HG03342 (cell line): ENCODE measurements at regions not wholly inside any gene's neighbourhood (a gene's known extent, or its start where the extent isn't known, plus 50 kb on each side); places are given as distances from the start of the nearest gene placed in this dataset.

Experiments used
- ATAC-seq: cut with Tn5 transposase; IDR thresholded peaks from one replicate; pipeline ENCODE4 v1.9.1; 2021; ENCODE audit warnings: mild to moderate bottlenecking, moderate library complexity; ENCODE audit not compliant: unreplicated experiment

DNA sequence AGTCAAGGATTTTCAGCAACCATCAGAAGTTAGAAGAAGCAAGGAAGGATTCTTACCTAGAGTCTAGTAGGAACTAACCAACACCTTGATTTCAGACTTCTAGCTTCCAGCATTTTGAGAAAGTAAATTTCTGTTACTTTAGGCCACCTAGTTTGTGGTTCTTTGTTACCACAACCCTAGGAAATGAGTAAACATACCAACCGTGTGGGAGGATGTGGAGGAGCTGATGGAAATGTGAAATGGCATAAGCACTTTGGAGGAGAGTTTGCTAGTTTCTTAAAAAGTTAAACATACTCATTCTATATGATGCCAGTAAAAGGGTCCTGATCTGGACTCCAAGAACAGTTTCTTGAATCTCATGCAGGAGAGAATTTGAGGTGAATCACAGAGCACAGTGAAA lies 679.4 kb downstream of the PDHA2 start:
- ATAC-seq, result no peak

DNA sequence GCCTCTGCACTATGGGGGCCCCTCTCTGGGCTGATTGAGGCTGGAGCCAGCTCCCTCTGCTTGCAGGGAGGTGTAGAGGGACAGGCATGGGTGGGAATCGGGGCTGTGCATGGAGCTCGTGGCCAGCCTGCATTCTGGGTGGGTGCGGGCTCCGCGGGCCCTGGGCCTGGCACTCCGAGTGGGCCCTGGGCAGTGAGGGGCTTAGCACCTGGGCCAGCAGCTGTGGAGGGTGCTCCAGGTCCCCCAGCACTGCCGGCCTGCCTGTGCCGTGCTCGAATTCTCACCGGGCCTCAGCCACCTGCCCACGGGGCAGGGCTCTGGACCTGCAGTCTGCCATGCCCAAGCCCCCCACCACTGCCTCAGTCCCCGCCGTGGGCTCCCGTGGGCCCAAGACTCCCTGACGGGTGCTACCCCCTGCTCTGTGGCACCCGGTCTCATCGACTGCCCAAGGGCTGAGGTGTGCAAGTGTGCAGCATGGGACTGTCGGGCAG lies 681.2 kb downstream of the PDHA2 start:
- no peak for ATAC-seq

DNA sequence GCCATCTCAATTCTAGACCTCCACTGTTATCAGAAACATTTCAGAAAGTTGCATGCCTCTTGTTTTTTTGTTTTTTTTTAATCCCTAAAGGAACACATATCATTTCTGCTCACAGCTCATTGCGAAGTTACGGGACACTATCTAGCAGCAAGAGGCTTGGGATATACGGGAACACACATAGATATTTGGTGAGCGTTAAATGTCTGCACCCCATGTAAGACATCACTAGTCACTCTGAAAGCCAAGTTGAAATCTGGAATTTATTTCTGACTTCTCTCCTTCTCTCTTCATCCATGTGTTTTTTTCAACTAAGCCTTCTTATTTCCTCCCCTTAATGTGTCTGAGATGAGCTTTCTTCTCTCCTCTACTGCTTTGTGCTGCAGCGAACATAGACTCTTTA lies 683.7 kb downstream of the PDHA2 start:
- no peak for ATAC-seq

DNA sequence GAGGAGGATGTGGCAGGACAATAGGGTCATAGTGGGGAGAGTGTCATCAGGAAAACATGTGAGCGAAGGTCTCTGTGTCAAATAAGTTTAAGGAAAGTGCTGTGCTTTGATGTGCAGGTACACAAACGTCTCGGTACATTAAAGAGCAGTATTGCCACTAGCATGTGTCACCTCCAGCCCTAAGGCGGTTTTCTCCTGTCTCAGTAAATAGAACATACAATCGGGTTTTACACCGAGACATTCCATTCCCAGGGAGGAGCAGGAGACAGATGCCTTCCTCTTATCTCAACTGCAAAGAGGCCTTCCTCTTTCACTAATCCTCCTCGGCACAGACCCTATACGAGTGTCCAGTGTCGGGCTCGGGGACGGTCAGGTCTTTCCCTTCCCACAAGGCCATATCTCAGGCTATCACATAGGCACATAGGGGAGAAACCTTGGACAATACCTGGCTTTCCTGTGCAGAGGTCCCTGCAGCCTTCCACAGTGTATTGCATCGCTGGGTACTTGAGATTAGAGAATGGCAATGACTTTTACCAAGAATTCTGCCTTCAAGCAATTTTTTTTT lies 684.5 kb downstream of the PDHA2 start:
- ATAC-seq, result no peak

DNA sequence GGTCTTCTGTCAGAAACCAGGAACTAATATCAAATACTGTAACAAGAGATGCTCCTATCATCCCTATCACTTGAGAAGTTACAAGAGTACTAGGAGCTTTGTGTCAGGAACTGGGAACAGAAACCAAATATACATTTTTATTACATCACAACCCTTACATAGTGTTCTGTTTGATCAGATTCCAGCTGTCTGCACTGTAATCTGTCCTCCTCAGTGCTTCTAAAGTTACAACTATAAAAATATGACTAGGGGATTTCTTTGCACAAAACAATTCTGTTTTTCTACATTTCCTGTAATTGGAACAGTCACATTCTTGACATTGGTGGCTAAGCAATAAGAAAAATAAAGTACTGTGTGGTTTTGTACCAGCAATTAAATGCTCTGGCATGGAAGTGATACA lies 686.0 kb downstream of the PDHA2 start:
- no peak for ATAC-seq

DNA sequence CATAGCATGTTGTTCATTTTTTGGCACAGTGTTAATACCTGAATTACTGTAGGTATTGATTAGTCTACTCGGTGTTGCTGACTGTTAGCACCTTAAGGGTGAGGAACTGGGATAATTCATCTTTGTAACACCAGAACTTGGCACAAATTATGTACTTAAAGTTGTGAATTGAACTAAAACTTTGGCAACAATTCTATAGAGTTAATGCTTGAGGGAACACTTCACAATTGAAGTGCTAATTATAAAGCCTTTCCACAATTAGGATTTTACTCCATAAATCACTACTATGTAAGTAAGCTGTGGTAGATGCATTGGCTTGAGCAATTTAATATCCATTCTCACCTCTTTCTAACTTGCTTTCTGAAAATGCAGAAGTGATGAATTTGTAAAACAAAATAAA lies 686.7 kb downstream of the PDHA2 start:
- ATAC-seq, result no peak

DNA sequence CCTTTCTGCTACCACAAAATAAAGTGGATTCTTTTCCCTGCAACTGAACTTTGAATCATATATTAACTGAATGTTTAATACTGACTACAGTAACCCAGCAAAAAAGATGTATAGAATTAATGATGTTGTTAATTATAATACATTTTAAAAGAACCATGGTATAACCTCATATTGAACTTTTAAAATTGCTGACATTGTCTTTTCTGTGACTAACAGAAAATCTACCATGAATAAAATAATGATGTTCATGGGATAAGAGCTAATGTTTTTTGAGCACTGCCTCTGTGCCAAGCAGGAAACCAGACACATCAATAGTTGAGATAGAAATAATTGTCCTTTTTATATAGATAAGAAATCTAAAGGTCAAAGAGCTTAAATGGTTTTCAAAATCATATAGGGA lies 691.9 kb downstream of the PDHA2 start:
- no peak for ATAC-seq

DNA sequence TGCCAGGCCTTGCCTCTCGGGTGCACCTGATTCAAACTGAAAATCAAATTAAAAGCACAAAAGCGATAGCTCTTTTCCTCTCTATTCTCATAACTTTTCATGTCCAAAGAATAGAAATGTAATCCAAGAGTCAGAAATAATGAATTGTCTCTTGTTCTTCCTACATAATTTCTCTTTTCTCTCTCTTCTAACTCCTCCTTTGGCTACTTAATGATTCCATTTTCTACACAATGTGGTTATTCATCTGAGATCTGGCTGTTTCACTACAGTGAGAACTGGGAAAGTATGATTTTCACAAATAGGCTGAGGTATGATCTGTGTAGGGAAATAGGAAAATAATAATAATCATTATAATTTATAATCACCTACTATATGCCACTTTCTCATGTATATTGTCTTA lies 703.5 kb downstream of the PDHA2 start:
- no peak for ATAC-seq

DNA sequence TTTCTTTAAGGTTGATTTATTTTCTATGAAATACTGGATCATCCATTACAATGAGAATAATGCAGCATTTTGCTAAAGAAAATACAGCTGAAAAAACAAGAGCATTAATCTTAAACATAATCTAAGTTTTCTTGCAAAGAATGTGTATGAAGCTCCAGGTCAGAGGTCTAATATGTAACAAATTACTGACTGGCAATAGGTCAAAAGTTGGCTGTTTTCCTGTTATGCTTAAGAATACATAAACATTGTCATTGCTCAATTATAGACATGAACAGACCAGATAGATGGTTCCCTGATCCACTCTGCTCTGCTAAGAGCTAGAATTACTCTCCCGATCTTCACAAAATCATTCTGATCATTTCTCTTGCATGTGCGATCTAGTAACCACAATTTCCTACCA lies 718.6 kb downstream of the PDHA2 start:
- no peak for ATAC-seq

DNA sequence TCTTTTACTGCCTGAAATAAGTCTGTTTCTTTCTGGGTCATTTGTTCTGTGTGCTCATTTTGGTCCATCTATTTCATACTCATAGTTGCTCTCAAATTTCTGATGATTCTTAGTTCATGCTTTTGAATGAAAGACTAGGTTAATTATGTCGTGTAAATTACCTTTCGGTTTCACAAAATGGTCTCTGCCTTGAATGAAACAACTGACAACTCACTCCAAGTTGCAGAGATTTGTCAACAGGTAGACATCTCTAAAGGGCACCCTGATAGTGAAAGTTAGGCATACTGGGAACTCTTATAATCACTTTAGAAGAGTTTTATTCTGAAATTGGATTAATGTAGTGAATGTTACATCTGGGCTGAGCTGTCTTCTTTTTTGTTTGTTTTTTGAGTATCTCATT lies 726.9 kb downstream of the PDHA2 start:
- ATAC-seq, result no peak

DNA sequence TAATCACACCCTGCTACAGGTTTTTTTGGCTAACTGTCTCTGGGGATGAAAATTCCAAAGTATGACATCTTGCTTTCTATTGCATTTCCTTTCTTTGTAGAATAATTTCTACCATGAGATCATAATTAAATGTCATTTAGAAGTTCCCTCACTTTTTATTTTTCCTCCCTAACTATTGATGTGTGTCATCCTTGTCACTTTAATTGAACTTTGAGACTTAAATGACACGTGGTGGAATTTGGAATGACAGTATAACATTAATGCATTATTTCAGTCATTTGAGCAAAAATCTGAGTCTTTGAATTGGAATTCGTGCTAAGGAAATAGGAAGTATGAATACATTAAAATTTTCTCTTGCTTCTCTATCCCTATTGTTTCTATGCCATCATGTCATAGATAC lies 745.4 kb downstream of the PDHA2 start:
- ATAC-seq, result no peak

DNA sequence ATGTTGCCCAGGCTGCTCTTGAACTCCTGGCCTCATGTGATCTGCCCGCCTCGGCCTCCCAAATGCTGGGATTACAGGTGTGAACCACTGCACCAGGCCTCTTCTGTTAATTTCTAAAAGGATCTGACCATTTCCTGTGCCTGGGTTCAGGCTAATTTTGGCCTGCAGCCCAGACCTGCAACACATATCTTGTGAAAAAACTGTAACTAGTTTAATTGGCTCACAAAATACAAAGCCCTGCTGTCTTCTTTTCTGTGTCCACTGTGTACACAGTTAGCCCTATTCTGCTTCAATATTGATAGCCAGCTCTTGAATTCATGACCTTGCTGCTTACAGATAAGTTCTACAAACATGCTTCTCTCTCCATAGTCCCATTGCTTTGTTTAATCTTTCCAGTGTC lies 753.5 kb downstream of the PDHA2 start:
- ATAC-seq, result no peak

DNA sequence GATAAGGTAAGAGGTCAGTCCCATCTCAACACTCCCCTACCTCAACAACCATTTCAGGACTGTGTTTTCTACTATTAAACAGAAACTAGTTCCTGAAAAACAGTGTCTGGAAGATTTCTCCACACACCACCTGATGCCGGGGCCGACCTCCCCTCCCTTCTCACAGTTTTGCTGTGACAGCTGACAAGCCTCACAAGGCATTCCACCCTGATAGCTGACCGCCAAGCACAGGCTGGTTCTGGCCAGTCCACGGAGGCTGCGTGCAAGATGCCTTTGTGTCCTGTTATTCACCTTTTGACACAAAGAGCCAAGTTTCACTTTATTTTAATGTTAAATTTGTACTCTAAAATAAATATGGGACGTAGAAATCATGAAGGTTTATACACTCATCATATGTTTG lies 758.6 kb downstream of the PDHA2 start:
- no peak for ATAC-seq

DNA sequence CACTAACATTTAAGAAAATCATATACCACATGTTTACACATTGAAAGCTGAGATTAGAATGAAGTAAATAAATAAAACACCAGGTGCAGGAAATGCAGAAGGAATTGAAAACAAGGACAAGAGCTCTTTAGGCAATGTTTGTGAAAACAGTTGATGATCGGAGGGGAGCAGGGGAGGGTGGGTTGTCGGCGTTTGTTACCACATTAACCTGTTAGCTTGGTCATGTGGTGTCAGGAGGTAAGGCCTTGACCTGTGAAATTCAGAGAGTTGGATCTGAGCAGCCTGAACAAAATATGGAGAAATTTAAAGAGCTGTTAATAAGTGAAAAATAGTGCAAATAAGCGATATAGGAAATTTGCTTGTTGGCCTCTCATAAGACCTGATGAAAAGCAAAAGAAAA lies 759.9 kb downstream of the PDHA2 start:
- no peak for ATAC-seq

DNA sequence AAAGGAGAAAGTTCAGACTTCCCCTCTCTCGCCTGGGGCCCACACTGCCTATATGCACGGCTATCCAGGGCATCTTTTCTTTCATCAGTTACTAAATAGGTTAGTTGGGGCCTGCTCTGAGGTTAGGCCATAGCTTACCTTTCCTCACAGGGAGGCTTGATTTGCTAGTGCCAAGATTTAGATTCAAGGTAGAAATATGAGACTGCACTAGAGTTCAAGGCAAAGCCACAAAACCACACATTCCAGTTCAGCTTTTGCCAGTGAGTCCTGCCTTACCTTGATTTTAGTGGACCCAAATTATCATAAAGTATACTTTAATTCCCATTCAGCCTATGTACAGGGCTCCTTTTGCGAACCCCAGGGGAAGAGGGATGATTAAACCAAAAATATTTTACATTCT lies 762.8 kb downstream of the PDHA2 start:
- no peak for ATAC-seq

DNA sequence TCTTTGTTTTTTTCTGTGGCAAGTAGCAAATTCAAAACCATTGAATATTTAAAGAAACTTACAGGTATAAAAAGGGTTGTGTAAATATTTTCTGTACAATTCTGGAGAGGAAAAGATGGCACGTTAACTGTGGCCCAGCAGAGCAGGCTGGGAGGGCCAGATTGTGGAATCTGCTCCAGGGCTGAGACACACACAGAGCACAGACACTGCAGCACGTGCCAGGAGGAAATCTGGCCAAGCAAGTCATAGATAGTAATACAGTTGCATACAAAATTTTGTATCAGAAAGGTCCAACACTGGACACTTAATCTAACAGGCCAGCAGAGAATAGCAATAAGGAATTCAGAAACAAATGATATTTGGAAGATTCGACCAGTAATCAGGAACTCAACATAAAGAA lies 763.7 kb downstream of the PDHA2 start:
- ATAC-seq, result no peak

DNA sequence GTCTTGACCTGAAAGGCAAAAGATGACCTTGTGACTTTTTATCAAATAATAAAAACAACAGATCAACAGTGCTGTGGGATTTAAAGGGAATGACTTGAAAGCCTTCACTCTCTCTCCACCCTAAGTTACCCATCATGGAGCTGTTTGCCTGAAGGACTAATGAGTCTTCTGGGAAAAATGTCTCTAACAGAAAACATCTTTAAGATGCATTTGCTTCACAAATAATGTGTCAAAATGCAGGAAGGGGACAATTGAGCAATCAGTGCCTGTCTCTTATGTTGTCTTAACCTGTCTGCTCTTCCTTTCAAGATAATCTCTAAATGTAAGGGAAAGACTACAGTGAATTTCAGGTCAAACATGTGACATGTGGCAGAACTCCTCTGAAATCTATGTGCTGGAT lies 766.6 kb downstream of the PDHA2 start:
- ATAC-seq, result no peak

DNA sequence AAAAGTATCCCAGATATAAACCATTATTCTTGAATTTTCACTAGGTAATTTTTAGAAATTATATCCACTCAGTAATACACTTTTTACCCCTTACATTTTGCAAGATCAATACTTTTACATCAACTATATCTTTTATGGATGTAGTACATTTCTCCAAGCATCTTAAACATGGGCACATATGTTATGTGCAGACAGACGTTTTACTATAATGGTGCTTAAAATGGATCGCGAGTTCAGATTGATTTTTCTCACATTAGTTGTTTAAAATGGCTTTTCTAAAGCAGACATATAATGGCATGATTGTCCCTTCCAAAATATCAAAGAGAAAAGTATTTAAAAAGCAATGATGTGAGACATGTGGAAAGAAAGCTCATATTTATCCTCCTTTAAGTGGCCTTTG lies 786.1 kb downstream of the PDHA2 start:
- no peak for ATAC-seq

DNA sequence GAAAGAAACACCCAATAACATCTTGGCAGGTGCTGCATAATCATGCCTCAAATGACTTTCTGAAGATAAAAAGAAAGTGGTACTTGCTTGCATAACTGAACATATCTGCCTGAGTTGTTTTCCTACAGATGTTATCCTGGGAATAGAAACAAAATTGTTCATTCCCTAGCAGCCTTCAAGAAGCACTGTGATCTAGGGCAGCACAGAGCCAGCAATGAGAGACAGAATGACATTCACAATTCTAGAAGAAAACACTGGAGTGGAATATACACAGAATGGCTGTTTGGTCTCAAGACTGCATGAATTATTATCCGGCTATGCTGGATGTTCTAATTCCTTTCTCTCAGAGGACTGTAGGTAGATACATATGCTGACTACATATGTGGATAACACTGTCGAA lies 790.9 kb downstream of the PDHA2 start:
- ATAC-seq, result no peak

DNA sequence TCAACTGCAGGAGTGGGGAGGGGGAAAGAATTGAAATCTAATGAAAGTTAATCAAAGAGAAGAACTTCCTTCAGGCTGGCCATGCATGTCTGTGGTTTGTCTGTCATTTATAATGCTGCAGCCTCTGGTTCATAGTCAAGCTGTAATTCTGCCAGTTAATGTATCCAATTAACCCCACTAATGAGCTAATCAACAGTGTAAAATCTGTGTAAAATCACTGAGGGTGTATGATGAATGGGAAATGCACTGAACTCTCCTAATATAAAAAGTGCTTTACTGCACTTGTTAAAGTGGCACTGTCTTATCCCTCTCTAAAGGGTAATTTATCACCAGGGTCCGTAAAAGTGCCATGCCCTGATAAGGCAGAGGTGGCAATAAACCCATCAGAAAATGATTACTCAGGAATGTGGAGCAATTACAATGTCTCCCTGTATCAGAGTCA lies 798.1 kb downstream of the PDHA2 start:
- ATAC-seq, result no peak

DNA sequence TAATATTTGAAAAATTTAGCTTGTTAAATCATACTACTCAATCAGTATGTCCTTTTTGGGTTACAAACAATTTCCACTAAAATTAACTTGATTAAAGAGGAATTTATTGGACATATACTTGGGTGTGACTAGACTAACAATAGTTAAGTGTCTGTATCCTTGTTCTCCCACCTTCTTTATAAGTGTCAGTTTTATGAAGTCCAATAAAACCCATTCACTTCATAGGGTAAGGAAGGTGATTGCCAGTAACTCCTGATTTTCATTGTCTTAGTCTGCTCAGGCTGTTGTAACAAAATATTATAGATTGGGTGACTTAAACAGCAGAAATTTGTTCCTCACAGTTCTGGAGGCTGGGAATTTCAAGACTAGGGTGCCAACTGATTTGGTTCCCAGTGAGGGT lies 800.0 kb downstream of the PDHA2 start:
- no peak for ATAC-seq

DNA sequence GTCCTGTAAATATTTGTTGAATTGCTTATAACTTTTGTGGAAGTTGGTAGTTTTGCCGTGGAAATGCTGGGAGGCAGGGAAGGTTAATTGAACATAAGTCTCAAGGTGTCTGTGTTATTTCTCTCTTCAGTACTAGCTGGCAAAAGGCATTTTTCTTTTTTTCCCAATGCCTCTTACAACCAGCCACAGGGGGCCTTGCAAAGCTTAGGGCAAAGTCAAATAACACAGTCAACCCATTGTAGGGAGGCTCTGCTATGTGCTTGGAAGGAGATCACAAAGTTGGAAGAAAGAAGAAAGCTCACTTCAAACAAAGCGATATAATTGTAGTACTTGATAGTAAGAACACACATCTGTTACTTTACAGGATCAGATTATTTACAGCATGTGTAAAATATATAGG lies 802.6 kb downstream of the PDHA2 start:
- ATAC-seq, result no peak

DNA sequence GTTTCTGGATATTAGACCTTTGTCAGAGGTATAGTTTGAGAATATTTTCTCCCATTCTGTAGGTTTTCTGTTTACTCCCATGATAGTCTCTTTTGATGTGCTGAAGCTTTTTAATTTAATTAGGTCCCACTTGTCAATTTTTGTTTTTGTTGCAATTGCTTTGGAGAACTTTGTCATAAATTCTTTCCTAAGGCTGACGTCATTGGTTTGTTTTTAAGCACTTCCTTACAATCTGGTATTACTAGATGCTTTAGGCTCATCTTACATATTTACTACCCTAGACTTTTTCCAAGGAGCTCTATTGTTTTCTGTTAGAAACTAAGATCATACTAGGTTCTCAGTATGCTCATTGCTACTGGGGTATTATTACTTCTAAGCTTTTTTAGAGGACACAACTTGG lies 806.3 kb downstream of the PDHA2 start:
- no peak for ATAC-seq

DNA sequence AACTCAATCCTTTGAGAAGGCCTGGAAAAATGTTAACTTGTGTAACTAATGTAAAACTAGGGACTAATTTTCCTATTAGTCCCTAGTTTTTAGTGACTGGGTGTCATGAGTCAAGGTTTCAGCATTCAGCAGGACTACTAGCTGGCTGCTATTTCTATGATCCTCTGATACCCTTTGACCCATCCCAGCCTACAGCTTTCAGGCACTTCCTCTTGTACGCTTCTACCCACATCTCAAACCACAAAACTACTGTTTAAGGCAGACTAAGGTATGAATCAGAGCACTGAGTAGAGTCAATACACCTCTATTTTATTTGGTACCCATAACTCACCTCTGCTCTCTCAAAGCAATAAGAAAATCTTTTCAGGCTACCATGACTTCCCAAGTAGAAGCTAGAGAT lies 809.6 kb downstream of the PDHA2 start:
- no peak for ATAC-seq
